Mesothelial cell of epicardium (in vitro differentiated cells): ENCODE measurements at regions not wholly inside any gene's neighbourhood (a gene's known extent, or its start where the extent isn't known, plus 50 kb on each side); places are given as distances from the start of the nearest gene placed in this dataset.

Experiments
- DNase-seq, 2 experiments: peaks; one replicate each; pipeline ENCODE4 v3.0.0; 2021; ENCODE audit warnings: low spot score in 2 of 2; ENCODE audit not compliant: unreplicated experiment in 2 of 2
- H3K27ac Mint-ChIP-seq: 2 replicates; pipeline ENCODE4 v1.8.0; 2021; ENCODE audit warnings: mixed read lengths
- H3K27me3 Mint-ChIP-seq: 2 replicates; pipeline ENCODE4 v1.8.0; 2021; ENCODE audit warnings: low read depth, mixed read lengths
- H3K36me3 Mint-ChIP-seq: 2 replicates; pipeline ENCODE4 v1.8.0; 2021; ENCODE audit warnings: mixed read lengths
- H3K4me1 Mint-ChIP-seq: 2 replicates; pipeline ENCODE4 v1.8.0; 2021; ENCODE audit warnings: mixed read lengths
- H3K4me3 Mint-ChIP-seq: 2 replicates; pipeline ENCODE4 v1.8.0; 2021; ENCODE audit warnings: mild to moderate bottlenecking, moderate library complexity, mixed read lengths
- H3K9me3 Mint-ChIP-seq: 2 replicates; pipeline ENCODE4 v1.8.0; 2021; ENCODE audit warnings: mixed read lengths
- TF ChIP-seq, protein P1 (sequence below): fragments of 200-600 bp; sonication (generic); IDR thresholded peaks from one replicate; pipeline ENCODE4 v1.5.0; 2021; ENCODE audit warnings: antibody characterized with exemption; ENCODE audit not compliant: unreplicated experiment

DNA sequence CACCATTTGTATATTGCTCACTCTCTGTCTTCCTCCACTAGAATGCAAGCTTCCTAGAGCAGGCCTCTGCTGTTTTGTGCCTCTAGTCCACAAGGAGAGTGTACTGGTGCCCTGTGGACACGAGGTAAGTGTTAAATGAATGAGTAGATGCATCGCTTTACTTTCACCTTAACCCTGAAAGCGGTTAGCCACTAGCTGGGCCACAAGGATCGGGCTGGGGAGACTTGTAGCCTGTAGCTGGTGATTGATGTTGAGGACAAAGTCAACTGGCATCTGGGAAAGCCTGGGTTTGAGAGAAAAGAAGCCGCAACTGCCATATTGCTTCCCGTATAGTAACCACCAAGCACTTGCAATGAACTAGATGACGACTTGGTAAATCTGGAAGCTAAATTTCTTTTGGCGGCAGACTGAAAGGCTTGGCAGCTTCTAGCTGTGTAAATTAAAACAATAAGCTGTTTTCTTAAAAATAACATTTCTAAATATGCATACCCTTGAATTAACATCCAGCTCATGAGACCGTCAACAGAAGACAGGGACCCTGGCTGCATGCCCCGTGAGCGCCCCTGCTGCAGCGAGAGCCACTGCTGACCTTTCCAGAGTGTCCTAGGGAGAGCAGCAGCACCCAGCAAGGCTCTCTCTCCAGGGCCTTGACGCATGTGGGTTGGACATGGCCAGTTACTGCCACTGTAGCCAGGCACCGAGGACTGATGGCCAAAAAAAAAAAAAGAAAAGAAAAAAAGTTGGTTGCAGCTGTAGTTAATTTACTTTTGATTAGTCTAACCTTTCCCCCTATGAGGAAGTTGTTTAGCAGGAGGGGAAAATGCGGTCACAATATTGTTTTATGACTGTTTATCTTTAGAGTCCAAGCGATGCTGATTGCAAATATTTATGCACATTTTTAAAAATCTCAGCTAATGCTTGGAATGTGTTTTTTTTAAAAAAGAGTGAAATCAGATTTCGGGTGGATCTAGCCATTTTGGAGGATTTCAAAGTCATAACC, 315.1 kb downstream of the TFAP2C start:
- TF ChIP-seq, protein P1, sequence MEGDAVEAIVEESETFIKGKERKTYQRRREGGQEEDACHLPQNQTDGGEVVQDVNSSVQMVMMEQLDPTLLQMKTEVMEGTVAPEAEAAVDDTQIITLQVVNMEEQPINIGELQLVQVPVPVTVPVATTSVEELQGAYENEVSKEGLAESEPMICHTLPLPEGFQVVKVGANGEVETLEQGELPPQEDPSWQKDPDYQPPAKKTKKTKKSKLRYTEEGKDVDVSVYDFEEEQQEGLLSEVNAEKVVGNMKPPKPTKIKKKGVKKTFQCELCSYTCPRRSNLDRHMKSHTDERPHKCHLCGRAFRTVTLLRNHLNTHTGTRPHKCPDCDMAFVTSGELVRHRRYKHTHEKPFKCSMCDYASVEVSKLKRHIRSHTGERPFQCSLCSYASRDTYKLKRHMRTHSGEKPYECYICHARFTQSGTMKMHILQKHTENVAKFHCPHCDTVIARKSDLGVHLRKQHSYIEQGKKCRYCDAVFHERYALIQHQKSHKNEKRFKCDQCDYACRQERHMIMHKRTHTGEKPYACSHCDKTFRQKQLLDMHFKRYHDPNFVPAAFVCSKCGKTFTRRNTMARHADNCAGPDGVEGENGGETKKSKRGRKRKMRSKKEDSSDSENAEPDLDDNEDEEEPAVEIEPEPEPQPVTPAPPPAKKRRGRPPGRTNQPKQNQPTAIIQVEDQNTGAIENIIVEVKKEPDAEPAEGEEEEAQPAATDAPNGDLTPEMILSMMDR: no peak
- Mint-ChIP-seq H3K4me1 (peaks cover 10% of the 10 kb centered on the region), H3K36me3 (no peaks in the 10 kb centered on the region), H3K4me3 (no peak overlapping the region), H3K9me3 (no peaks in the 10 kb centered on the region), H3K27ac (no peak overlapping the region), H3K27me3 (peaks cover 14% of the 10 kb centered on the region)
- DNase-seq: no peak

DNA sequence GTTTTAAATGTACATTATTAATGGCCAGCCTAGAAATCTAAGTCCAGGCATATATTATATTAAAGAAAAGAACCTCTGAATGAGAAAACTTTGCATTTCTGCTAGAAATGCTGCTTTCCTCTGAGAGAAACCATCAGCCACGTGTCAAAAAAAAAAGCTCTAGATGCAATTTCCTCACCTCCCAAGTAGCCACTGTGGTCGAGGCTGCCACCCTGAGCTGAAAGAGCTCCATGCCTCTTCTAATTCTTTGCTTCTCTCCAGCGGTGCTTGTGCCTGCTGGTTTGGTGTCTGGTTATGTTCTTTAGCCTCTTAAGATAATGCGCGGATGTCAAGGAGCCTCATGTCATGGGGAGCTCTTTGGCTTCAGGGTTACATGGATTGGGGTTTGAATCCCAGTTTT, 316.0 kb downstream of the TFAP2C start:
- H3K27ac Mint-ChIP-seq: no peak overlapping the region
- no peak for DNase-seq
- no peaks in the 10 kb centered on the region for H3K36me3 Mint-ChIP-seq
- H3K9me3 Mint-ChIP-seq: no peaks in the 10 kb centered on the region
- H3K27me3 Mint-ChIP-seq: peaks cover 14% of the 10 kb centered on the region
- TF ChIP-seq, protein P1: no peak
- H3K4me3 Mint-ChIP-seq: no peak overlapping the region
- peaks cover 10% of the 10 kb centered on the region for H3K4me1 Mint-ChIP-seq

DNA sequence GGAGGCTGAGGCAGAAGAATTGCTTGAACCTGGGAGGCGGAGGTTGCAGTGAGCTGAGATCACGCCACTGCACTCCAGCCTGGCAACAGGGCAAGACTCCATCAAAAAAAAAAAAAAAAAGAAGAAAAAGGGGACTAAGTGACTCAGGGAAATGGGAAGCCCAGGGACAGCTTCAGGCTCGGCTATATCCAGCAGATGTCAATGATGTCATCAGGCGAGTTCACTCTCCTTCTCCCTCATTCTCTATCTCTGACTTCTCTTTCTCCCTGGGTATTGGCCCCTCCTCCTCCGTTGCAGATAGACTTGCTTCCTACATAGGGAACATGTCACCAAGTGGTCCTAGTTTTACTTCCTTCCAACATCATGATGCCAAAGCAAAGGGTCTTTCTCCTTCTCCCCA, 316.8 kb downstream of the TFAP2C start:
- TF ChIP-seq, protein P1: no peak
- Mint-ChIP-seq H3K4me3 (no peak overlapping the region), H3K27me3 (peaks cover 14% of the 10 kb centered on the region), H3K4me1 (peaks cover 10% of the 10 kb centered on the region), H3K27ac (no peak overlapping the region), H3K9me3 (no peaks in the 10 kb centered on the region), H3K36me3 (no peaks in the 10 kb centered on the region)
- no peak for DNase-seq

DNA sequence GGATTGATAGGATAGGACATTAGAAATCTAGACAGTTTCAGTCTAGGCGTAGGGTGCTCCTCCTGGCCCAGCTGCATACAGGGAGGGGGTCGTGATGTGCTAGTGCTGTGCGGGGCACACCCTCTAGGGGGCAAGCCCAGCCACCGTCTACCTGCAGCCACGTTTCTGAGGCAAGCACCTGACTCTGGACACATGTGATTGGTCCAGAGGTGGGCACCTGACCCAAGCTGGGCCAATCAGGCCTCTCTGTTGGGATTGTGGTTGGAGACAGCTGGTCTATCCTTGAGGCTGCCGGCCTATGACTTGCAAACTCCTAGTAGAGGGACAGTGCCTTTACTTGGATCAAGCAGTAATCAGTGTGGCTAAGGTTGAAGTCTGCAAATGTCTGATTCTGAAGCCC, 317.1 kb downstream of the BMP7 start:
- Mint-ChIP-seq H3K36me3 (no peaks in the 10 kb centered on the region), H3K9me3 (no peaks in the 10 kb centered on the region), H3K4me3 (no peak overlapping the region), H3K27me3 (peaks cover 28% of the 10 kb centered on the region), H3K27ac (no peak overlapping the region), H3K4me1 (peaks cover 5% of the 10 kb centered on the region)
- no peak for DNase-seq
- TF ChIP-seq, protein P1: no peak

DNA sequence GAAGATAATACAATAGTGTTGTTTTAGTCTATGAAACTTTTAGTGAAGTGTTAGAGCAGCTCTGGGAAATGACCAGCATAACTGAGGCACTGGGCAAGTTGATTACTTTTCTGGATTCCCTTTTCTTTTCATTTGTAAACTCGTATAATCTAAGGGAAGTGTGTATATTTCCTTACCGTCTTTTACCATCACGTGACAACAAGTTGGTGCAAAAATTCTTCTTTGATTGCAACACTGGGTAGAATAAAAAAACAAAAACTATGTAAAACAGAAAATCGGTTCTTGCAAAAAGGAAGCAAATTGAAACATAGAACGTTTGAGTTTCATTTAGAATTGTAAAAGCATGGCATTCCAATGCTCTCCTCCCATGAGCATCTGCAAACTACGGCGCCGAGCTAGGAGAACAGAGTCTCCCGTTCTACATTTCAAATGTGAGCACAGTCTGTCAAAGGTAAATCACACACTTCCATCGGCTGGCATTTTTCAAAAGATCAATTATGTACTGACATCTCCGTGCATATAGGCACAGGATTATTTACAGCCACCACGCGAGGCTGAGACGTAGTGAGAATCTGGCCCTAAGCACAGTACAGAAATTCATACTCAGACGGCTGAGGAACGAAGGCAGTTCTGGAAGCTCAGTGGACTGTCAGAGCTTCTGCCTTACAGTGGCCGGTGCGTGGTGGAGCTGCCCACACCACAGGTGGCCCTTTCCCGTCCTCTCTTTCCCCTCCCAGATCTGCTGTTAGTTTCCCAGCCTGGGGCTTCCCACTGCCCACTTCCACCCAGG, 314.0 kb downstream of the BMP7 start:
- TF ChIP-seq, protein P1: no peak
- H3K27ac Mint-ChIP-seq: no peak overlapping the region
- H3K9me3 Mint-ChIP-seq: no peaks in the 10 kb centered on the region
- peaks cover 13% of the 10 kb centered on the region for H3K4me1 Mint-ChIP-seq
- H3K4me3 Mint-ChIP-seq: no peak overlapping the region
- no peak for DNase-seq
- peaks cover 16% of the 10 kb centered on the region for H3K27me3 Mint-ChIP-seq
- H3K36me3 Mint-ChIP-seq: no peaks in the 10 kb centered on the region
